ENCODE measurements at regions not wholly inside any gene's neighbourhood (a gene's known extent, or its start where the extent isn't known, plus 50 kb on each side); places are given as distances from the start of the nearest gene placed in this dataset.
"Not testable (repeated sequence)": the region's sequence is repeated elsewhere in the genome, so short reads cannot be mapped to it uniquely, and the experiment has no call there.

- no peak overlapping the region for H3K4me3 Mint-ChIP-seq (ENCODE audit: unreplicated experiment)
- peaks cover 4% of the 10 kb centered on the region for H3K4me1 Mint-ChIP-seq (ENCODE audit: low read depth, unreplicated experiment)
- H3K27me3 Mint-ChIP-seq (ENCODE audit: unreplicated experiment), result no peaks in the 10 kb centered on the region
- TF ChIP-seq, protein P1, sequence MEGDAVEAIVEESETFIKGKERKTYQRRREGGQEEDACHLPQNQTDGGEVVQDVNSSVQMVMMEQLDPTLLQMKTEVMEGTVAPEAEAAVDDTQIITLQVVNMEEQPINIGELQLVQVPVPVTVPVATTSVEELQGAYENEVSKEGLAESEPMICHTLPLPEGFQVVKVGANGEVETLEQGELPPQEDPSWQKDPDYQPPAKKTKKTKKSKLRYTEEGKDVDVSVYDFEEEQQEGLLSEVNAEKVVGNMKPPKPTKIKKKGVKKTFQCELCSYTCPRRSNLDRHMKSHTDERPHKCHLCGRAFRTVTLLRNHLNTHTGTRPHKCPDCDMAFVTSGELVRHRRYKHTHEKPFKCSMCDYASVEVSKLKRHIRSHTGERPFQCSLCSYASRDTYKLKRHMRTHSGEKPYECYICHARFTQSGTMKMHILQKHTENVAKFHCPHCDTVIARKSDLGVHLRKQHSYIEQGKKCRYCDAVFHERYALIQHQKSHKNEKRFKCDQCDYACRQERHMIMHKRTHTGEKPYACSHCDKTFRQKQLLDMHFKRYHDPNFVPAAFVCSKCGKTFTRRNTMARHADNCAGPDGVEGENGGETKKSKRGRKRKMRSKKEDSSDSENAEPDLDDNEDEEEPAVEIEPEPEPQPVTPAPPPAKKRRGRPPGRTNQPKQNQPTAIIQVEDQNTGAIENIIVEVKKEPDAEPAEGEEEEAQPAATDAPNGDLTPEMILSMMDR (IDR thresholded peaks at IDR 0.05; ENCODE audit: partially characterized antibody, unreplicated experiment), result no peak
- no peak overlapping the region for H3K27ac Mint-ChIP-seq (ENCODE audit: unreplicated experiment)
- H3K9me3 Mint-ChIP-seq (ENCODE audit: unreplicated experiment), result peaks cover 2% of the 10 kb centered on the region
- no peaks in the 10 kb centered on the region for H3K36me3 Mint-ChIP-seq (ENCODE audit: unreplicated experiment)
- no peak for DNase-seq
Observed at GRCh38 chr5:18523380-18523779, 889.1 kb downstream of the TAF11L14 start.

DNA sequence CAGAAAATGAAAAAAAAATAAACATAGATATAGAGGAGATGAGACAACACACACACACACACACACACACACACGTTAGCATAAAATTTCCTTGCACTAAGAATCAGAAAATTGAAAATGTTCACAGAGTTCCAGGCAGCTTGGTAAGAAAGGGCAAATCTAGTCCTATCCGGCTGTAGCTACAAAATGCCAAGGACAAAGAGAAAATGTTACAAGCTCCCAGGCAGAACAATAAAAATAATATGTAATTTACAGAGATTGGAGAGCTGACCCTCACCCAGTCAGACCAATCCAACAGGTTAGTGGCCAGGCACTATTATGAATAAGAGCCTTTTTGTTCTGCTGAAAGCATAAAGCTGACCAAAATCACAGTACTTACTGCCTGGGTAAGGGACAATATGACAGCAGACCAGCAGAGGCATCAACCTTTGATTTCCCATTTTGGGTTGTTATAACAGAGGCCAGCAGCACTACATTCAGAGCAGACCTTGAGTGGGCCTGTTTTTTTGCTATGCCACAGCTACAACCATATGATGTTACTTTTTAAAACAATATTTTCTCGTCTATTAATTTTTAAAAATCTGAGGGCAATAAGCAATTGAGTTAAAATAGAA lies 892.6 kb downstream of the TAF11L14 start:
- Mint-ChIP-seq H3K36me3 (ENCODE audit: unreplicated experiment) (no peaks in the 10 kb centered on the region), H3K4me1 (ENCODE audit: low read depth, unreplicated experiment) (peaks cover 4% of the 10 kb centered on the region), H3K4me3 (ENCODE audit: unreplicated experiment) (no peak overlapping the region), H3K9me3 (ENCODE audit: unreplicated experiment) (no peaks in the 10 kb centered on the region), H3K27me3 (ENCODE audit: unreplicated experiment) (no peaks in the 10 kb centered on the region), H3K27ac (ENCODE audit: unreplicated experiment) (no peak overlapping the region)
- DNase-seq, result no peak
- TF ChIP-seq, protein P1 (IDR thresholded peaks at IDR 0.05; ENCODE audit: partially characterized antibody, unreplicated experiment), result no peak

GRCh38 chr5:18533137-18533536 lies 898.9 kb downstream of the TAF11L14 start:
- H3K36me3 Mint-ChIP-seq (ENCODE audit: unreplicated experiment), result no peaks in the 10 kb centered on the region
- no peaks in the 10 kb centered on the region for H3K4me1 Mint-ChIP-seq (ENCODE audit: low read depth, unreplicated experiment)
- H3K27ac Mint-ChIP-seq (ENCODE audit: unreplicated experiment), result no peak overlapping the region
- H3K4me3 Mint-ChIP-seq (ENCODE audit: unreplicated experiment), result no peak overlapping the region
- peaks cover 2% of the 10 kb centered on the region for H3K9me3 Mint-ChIP-seq (ENCODE audit: unreplicated experiment)
- TF ChIP-seq, protein P1 (IDR thresholded peaks at IDR 0.05; ENCODE audit: partially characterized antibody, unreplicated experiment), result no peak
- no peaks in the 10 kb centered on the region for H3K27me3 Mint-ChIP-seq (ENCODE audit: unreplicated experiment)
- no peak for DNase-seq

GRCh38 chr5:18534119-18534518 lies 899.9 kb downstream of the TAF11L14 start:
- TF ChIP-seq, protein P1 (IDR thresholded peaks at IDR 0.05; ENCODE audit: partially characterized antibody, unreplicated experiment), result no peak
- no peak for DNase-seq
- Mint-ChIP-seq H3K4me3 (ENCODE audit: unreplicated experiment) (no peak overlapping the region), H3K27ac (ENCODE audit: unreplicated experiment) (no peak overlapping the region), H3K27me3 (ENCODE audit: unreplicated experiment) (no peaks in the 10 kb centered on the region), H3K36me3 (ENCODE audit: unreplicated experiment) (no peaks in the 10 kb centered on the region), H3K4me1 (ENCODE audit: low read depth, unreplicated experiment) (no peaks in the 10 kb centered on the region), H3K9me3 (ENCODE audit: unreplicated experiment) (peaks cover 2% of the 10 kb centered on the region)

DNA sequence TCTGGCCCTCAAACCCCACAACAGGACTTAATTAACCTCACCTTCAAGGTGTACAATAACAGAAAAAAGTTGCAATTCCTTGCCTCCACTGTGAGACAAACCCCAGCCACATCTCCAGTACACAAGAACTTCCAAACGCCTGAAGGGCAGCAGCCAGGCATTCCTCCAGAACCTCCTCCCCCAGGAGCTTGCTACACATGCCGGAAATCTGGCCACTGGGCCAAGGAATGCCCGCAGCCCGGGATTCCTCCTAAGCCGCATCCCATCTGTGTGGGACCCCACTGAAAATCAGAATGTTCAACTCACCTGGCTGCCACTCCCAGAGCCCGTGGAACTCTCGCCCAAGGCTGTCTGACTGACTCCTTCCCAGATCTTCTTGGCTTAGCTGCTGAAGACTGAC lies 901.5 kb downstream of the TAF11L14 start:
- not testable (repeated sequence) for DNase-seq; H3K27ac Mint-ChIP-seq (ENCODE audit: unreplicated experiment); H3K27me3 Mint-ChIP-seq (ENCODE audit: unreplicated experiment); H3K9me3 Mint-ChIP-seq (ENCODE audit: unreplicated experiment); H3K4me1 Mint-ChIP-seq (ENCODE audit: low read depth, unreplicated experiment); H3K4me3 Mint-ChIP-seq (ENCODE audit: unreplicated experiment); H3K36me3 Mint-ChIP-seq (ENCODE audit: unreplicated experiment)

Data from glutamatergic neuron (in vitro differentiated cells).